ENCODE measurements at regions not wholly inside any gene's neighbourhood (a gene's known extent, or its start where the extent isn't known, plus 50 kb on each side); places are given as distances from the start of the nearest gene placed in this dataset.

DNA sequence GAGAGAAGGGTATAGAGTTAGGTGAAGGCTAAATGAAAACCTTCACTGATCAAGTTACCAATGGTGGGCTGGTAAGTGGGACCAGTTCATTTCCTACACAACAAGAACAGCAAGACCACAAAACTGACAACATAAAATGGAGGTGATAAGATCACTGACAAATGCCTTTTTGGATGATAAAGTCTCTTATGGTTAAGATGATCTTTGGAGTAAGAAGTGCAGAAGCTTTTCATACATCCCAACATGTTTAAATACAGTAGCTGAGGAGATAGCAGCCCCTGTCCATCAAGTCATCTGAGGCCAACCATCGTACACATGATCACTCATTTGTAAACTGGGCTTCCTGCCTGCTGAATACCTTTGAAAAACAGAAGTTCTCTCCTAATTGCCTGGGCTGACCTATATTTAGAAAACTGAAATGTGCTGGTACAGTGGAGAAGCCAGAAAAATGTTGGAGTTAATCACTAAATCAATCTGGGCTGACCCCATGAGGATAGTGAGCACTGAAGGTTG is 259.0 kb upstream of the ZFHX3 start:
- no peak for DNase-seq (ENCODE audit: low read depth, low spot score)
- WGBS (ENCODE audit: insufficient coverage, insufficient replicate concordance, low lambda C conversion rate, missing lambda C conversion rate): 0% methylated on average over 1 of the region's 1 CpG
- H3K9ac ChIP-seq (ENCODE audit: control insufficient read depth, insufficient read depth, low read length): no peak overlapping the region
- ChIA-PET RAD21 (ENCODE audit: unreplicated experiment) (no interaction called here), POLR2A (no interaction called here), SMC1A (ENCODE audit: uncharacterized antibody, unreplicated experiment) (no interaction called here), CTCF (no interaction called here)
- intact Hi-C loops (cut with micrococcal nuclease; ENCODE audit: unreplicated experiment): no loop called here
- H3K36me3 ChIP-seq (ENCODE audit: control insufficient read depth in 2 of 2, insufficient read depth in 2 of 2, low read length in 1 of 2): no peaks in the 10 kb centered on the region
- peak; percentile 74 for ATAC-seq
- H3K79me2 ChIP-seq (ENCODE audit: control insufficient read depth, insufficient read depth, low read length): no peaks in the 10 kb centered on the region
- in situ Hi-C loops (cut with MboI): no loop called here
- no peak overlapping the region for H2AFZ ChIP-seq (ENCODE audit: control insufficient read depth, low read depth, low read length)
- FAIRE-seq: peak; percentile 23
- peak overlapping the region; percentile 2; the same call in 1 of the 2 replicates for H3K4me2 ChIP-seq (ENCODE audit: control insufficient read depth, insufficient read depth)
- H3K27me3 ChIP-seq (replicated peaks in 1 of 2; ENCODE audit: control insufficient read depth in 2 of 2, insufficient read depth in 2 of 2, low read length in 1 of 2): no peaks in the 10 kb centered on the region
- H3K9me3 ChIP-seq (replicated peaks; ENCODE audit: control insufficient read depth, insufficient read depth, low read length): no peaks in the 10 kb centered on the region
- H3K4me1 ChIP-seq (ENCODE audit: control insufficient read depth, insufficient read depth, low read length): peaks cover 7% of the 10 kb centered on the region; the same call in 1 of the 2 replicates
- no TSS peak for BruUV-seq (replicated peaks)
- H3K27ac ChIP-seq (ENCODE audit: control insufficient read depth, insufficient read depth): no peak overlapping the region
- no peaks in the 10 kb centered on the region for H4K20me1 ChIP-seq (ENCODE audit: control insufficient read depth, insufficient read depth)
- no peak overlapping the region for H3K4me3 ChIP-seq
- TF ChIP-seq NFIC (IDR thresholded peaks at IDR 0.05; ENCODE audit: low read depth, low read length) (0 out of 2 replicates have a peak, but pooled peaks have one; percentile 17), SIN3A (IDR thresholded peaks at IDR 0.05; ENCODE audit: low read depth, low read length) (no peak), CHD1 (IDR thresholded peaks at IDR 0.05; ENCODE audit: low read depth, low read length) (no peak), MEF2B (IDR thresholded peaks at IDR 0.05; ENCODE audit: partially characterized antibody, poor library complexity, severe bottlenecking) (no peak), TAF1 (IDR thresholded peaks at IDR 0.05; ENCODE audit: borderline replicate concordance, low read depth, low read length) (no peak), PAX8 (IDR thresholded peaks at IDR 0.05) (no peak), NFXL1 (IDR thresholded peaks at IDR 0.05; ENCODE audit: borderline replicate concordance) (no peak), BCL11A (IDR thresholded peaks at IDR 0.05; ENCODE audit: low read depth, low read length) (peak; percentile 17; the same call in 1 of the 2 replicates), TBL1XR1 (IDR thresholded peaks at IDR 0.05; ENCODE audit: low read depth, low read length) (no peak), MEF2A (IDR thresholded peaks at IDR 0.05; ENCODE audit: insufficient read depth, low read depth, low read length) (0 out of 2 replicates have a peak, but pooled peaks have one; percentile 19), EGR1 (IDR thresholded peaks at IDR 0.05; ENCODE audit: borderline replicate concordance in 1 of 2, low read depth in 2 of 2, low read length in 2 of 2) (no peak)
- TF ChIP-seq, protein P1, sequence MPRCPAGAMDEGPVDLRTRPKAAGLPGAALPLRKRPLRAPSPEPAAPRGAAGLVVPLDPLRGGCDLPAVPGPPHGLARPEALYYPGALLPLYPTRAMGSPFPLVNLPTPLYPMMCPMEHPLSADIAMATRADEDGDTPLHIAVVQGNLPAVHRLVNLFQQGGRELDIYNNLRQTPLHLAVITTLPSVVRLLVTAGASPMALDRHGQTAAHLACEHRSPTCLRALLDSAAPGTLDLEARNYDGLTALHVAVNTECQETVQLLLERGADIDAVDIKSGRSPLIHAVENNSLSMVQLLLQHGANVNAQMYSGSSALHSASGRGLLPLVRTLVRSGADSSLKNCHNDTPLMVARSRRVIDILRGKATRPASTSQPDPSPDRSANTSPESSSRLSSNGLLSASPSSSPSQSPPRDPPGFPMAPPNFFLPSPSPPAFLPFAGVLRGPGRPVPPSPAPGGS (IDR thresholded peaks at IDR 0.05; ENCODE audit: borderline replicate concordance, insufficient read depth, low read depth, low read length, poor library complexity, severe bottlenecking): no peak
- TF ChIP-seq, protein P2, sequence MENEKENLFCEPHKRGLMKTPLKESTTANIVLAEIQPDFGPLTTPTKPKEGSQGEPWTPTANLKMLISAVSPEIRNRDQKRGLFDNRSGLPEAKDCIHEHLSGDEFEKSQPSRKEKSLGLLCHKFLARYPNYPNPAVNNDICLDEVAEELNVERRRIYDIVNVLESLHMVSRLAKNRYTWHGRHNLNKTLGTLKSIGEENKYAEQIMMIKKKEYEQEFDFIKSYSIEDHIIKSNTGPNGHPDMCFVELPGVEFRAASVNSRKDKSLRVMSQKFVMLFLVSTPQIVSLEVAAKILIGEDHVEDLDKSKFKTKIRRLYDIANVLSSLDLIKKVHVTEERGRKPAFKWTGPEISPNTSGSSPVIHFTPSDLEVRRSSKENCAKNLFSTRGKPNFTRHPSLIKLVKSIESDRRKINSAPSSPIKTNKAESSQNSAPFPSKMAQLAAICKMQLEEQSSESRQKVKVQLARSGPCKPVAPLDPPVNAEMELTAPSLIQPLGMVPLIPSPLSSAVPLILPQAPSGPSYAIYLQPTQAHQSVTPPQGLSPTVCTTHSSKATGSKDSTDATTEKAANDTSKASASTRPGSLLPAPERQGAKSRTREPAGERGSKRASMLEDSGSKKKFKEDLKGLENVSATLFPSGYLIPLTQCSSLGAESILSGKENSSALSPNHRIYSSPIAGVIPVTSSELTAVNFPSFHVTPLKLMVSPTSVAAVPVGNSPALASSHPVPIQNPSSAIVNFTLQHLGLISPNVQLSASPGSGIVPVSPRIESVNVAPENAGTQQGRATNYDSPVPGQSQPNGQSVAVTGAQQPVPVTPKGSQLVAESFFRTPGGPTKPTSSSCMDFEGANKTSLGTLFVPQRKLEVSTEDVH (IDR thresholded peaks at IDR 0.05; ENCODE audit: low read depth, partially characterized antibody): no peak
- TF ChIP-seq, protein P3, sequence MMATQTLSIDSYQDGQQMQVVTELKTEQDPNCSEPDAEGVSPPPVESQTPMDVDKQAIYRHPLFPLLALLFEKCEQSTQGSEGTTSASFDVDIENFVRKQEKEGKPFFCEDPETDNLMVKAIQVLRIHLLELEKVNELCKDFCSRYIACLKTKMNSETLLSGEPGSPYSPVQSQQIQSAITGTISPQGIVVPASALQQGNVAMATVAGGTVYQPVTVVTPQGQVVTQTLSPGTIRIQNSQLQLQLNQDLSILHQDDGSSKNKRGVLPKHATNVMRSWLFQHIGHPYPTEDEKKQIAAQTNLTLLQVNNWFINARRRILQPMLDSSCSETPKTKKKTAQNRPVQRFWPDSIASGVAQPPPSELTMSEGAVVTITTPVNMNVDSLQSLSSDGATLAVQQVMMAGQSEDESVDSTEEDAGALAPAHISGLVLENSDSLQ (IDR thresholded peaks at IDR 0.05): peak; percentile 88
- TF ChIP-seq, protein P4, sequence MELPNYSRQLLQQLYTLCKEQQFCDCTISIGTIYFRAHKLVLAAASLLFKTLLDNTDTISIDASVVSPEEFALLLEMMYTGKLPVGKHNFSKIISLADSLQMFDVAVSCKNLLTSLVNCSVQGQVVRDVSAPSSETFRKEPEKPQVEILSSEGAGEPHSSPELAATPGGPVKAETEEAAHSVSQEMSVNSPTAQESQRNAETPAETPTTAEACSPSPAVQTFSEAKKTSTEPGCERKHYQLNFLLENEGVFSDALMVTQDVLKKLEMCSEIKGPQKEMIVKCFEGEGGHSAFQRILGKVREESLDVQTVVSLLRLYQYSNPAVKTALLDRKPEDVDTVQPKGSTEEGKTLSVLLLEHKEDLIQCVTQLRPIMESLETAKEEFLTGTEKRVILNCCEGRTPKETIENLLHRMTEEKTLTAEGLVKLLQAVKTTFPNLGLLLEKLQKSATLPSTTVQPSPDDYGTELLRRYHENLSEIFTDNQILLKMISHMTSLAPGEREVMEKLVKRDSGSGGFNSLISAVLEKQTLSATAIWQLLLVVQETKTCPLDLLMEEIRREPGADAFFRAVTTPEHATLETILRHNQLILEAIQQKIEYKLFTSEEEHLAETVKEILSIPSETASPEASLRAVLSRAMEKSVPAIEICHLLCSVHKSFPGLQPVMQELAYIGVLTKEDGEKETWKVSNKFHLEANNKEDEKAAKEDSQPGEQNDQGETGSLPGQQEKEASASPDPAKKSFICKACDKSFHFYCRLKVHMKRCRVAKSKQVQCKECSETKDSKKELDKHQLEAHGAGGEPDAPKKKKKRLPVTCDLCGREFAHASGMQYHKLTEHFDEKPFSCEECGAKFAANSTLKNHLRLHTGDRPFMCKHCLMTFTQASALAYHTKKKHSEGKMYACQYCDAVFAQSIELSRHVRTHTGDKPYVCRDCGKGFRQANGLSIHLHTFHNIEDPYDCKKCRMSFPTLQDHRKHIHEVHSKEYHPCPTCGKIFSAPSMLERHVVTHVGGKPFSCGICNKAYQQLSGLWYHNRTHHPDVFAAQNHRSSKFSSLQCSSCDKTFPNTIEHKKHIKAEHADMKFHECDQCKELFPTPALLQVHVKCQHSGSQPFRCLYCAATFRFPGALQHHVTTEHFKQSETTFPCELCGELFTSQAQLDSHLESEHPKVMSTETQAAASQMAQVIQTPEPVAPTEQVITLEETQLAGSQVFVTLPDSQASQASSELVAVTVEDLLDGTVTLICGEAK (IDR thresholded peaks at IDR 0.05; ENCODE audit: borderline replicate concordance): no peak
